NCI-H1694 (cell line): ENCODE measurements at regions not wholly inside any gene's neighbourhood (a gene's known extent, or its start where the extent isn't known, plus 50 kb on each side); places are given as distances from the start of the nearest gene placed in this dataset.
A peak's percentile ranks its signal among the peaks of the same experiment; 100 is the strongest.

ENCODE experiments used
- DNase-seq: peaks from one replicate; lab custom pipeline; 2025; lab: John Stamatoyannopoulos, UW

DNA sequence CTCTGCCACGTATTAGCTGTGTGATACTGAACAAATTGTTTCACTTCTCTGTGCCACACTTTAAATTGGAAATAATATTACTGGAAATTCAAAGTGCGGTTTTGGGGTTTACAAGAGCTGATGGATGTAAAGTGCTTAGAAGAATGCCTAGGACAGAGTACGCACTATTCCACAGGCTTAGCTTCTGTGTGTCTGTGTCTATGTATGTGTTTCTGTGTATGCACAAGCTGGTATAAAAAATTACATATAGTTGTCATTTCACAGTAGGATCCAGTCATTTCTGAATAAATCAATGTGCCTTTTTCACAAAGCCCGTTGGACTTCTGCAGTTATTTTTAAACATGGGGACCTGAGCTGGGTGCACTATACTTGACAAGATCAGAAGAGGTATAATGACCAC is 370.4 kb downstream of the TUSC7 start:
- DNase-seq, result no peak

DNA sequence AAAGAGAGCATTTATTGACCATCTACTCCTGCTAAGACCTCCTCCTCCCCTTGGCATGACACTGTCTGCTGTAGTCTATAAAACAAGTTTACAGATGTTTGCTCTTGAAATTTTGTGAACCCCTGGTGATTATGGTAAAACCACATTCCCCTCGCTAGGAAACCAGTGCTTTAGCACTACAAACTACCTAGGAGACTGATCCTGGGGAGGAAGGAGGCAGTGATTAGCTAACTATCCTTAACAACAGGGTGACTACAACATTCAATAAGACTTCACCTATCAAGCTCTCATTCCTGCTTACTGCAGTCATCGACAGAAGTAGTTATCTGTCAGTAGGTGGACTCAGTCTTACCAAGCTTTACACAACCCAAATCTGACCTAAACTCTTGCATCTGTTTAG is 371.3 kb downstream of the TUSC7 start:
- no peak for DNase-seq

DNA sequence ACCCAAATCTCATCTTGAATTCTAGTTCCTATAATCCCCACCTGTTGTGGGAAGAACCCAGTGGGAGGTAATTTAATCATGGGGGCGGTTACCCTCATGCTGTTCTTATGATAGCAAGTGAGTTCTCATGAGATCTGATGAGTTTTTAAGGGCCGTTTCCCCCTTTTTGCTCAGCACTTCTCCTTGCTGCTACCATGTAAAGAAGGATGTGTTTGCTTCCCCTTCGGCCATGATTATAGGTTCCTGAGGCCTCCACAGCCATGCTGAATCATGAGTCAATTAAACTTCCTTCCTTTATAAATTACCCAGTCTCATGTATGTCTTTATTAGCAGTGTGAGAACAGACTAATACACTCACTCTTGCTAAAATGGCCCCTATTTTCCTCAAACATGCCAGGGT is 374.7 kb downstream of the TUSC7 start:
- no peak for DNase-seq

DNA sequence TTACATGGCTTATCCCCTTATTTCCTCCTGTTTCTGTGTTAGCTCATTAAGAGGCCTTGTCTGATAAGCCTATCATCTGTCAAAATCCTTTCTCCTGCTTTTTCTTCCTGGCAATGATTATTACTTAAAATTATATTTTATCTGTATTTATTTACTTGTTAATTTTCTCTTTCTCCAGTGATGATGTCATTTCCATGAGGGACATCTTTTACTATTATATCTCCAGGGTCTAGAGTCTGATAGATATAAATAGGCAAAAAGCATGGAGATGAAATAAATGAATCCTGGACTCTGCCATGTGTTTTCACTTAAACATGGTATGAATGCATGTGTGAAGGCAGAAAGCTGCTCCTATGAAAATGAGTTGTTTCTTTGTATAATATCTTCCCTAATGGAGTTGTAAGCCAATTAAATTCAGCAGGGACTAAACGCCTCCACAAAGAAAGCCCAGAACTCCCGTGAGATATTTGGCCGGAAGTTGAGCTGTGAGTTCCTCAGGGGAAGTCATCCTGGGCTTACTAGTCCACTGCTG is 375.2 kb downstream of the TUSC7 start:
- no peak for DNase-seq

DNA sequence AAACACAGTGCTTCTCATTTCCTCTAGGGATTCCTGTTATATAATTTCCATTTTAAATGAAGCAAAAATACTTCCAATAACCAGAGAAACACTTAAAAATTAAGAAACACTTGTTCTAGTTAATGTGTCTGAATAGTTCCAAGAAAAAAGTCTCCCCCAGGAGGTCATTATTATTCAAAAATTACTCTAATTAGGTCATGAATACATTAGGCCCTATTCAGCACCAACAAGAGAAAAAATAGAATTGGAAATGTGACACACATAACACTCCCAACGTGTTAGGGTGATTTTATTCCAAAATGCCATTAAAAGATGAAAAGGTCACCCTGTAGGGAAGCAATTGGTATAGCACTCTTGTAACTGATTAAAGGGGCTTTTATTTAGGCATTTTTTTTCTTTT is 382.1 kb downstream of the TUSC7 start:
- DNase-seq, result no peak

DNA sequence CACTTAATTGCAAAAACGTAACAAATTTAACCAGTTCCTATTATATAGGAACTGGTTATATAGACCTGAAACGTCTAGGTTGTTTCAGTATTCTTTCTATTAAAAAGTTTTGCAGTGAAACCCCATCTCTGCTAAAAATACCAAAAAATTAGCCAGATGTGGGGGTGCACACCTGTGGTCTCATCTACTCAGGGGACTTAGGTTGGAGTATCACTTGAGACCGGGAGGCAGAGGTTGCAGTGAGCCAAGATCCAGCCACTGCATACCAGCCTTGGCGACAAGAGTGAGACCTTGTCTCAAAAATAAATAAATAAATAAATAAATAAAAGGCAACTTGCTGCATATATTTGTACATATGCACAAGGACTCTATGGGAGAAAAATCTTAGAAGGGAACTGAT is 387.0 kb downstream of the TUSC7 start:
- no peak for DNase-seq

DNA sequence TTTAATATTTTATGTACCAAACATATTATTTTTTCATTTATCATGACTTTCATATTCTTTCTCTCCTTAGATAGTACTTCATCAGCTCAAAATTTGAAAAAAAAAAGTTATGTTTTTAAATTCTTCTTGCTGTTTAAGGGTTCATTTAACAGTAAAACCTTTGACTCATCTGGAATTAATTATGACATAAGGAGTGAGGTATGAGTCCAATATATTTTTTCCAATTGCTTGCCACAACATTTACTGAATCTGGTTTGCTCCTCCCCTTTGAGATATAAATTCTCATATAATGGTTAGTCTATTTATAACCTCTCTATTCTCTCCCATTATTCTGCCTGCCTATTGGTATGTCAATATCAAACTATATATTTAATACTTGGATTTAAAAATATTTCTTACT is 387.8 kb downstream of the TUSC7 start:
- DNase-seq, result no peak

DNA sequence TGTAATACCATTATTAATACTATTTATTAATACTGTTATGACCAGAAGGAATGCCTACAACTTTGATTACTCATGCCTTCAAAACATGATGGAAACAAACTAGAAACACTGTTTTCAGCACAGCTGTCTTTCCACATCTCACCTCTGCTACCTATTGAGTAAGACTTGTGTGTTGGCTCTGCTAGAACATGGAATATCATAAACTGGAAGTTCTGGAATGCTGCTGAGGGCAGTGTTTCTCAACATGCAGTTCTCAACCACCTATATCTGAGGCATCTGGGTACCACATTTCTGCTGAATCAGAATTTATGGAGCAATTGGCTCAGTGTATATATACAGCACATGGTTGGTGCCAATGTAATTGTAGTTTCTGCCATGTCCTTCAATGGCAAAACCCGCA is 392.1 kb downstream of the TUSC7 start:
- DNase-seq, result no peak

DNA sequence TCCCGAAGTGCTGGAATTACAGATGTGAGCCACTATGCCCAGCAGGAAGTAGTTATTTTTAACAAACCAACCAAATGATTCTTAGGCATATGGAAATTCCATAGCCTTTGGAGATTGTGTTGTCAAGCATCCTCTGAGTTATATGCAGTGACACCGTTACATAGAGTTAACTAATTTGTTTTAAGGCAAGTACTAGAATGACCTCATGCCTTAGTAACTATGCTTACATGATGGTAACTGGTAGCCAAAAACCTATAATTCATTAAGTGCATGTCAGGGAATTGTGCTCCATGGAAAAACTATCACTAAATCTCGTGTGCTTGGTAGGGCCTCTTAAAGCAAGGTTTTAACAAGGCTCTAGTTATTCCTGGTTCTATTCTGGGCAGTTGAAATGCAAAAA is 392.8 kb downstream of the TUSC7 start:
- DNase-seq, result no peak

DNA sequence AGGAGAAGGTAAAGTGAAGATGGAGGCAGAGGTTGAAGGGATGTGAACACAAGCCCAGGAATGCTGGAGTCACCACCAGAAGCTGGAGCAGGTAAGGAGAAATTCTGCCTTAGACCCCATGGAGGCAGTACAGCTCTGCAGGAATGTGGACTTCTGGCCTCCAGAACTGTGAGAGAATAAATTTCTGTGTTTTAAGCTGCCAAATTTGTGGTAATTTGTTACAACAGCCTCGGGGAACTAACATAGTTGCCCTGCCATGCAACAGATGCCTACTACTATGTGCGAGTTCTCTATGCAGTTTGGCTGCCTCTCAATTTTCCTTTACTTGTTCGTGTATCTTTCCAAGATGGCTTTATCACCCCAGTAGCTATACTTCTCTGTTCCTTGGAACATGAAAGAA is 394.1 kb downstream of the TUSC7 start:
- no peak for DNase-seq

DNA sequence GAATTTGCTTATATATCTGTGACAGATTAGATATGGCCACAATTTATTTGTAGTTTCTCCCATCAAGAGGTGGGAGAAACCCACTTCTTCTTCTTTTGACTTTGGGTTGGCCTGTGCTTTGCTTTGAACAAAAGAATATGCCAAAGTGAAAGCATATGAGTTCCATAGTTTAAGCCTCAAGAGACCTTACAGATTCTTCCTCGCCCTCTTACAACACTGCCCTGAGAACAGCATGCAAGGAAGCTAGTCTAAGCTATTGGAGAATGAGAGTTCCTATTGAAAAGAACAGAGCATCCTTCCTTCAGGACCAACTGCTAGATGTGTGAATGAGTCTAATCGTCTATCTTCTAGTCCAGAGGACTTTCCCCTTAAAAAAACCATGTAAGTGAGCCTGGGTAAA is 394.8 kb downstream of the TUSC7 start:
- no peak for DNase-seq

DNA sequence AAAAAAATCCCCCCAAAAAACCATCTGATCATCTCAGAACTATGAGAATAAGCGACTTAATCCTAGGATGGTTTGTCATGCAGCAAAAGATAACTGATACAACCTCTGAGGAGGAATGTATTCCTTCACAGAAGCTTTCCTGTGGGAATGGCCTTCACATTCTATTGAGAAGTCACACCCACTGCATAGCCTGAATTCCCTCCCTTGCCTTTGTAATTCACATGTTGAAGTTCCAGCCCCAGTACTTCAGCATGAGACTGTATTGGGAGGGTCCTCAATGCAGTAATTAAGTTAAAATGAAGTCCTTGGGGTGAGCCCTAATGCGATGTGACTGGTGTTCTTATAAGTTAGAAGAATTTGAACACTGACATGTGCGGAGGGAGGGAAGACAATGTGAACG is 395.2 kb downstream of the TUSC7 start:
- DNase-seq, result no peak

DNA sequence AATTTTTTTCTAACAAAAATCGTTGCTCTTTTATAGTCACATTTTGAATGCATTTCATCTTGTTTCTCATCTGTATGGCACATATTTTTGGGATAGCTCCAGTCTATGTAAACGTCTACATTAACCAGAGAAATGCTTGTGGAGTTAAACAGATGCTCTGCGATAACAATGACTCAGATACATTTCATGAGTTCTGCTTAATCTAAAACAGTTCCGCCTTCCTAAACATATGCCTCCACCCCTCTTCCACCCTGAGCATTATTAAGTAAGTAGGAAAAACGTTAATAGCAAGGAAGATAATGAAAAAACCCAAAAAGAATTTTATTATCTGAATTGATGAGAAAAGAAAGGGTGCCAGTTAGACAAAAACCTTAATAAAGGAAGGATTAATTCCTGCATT is 396.1 kb downstream of the TUSC7 start:
- DNase-seq, result no peak

DNA sequence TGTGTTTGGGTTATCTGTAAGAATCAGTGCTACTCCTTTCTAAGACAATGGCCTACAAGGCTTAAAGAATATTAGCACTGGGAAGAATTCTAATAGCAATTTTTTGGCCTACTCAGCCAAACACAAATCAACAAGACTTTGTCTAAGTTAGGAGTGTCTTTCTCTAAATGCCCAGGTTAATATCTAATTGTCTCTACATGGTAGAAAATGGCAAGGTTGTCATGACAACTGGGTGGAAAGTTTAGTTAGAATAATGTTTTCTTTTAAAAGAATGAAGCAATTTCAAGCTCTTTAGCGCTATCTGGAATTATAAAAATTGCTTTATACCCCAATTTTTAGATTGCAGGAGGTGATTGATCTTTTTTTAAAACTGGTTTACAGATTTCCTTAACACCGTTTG is 396.8 kb downstream of the TUSC7 start:
- no peak for DNase-seq

DNA sequence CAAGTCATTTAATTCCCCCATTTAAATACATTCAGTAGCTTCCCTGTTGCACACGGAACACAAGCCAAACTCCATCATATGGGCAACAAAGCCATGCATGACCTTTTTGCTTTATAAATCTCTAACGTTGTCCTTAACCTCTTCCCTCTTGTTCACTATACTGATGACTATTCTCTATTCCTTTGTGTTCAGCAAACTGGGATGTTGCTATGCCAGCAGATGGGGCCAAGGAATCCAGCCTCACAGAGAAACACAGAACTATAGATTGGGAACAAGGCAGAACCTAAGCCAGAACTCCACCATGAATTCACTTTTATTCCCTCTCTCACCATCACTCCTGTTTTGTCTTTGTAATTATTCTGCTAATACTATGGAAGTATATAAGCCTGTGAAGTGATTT is 398.4 kb downstream of the TUSC7 start:
- DNase-seq, result no peak

DNA sequence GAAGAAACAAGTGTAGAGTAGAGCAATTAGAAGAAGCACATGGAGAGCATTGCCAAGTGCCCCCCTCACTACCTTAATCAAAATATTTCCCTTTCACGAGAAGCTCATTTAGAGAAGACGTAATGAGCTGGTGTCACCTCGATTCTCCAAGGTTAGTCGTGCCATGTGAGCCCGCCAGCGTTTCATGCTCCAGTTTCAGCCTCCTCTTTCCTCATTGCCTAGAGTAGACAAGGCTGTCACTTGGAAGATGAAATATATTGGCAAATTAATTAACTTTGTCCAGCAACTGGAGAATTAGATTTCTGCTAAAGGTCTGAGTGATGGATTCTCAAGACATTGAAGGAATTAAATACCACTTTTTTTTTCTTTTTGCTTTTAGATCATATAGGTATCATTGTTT is 399.6 kb downstream of the TUSC7 start:
- no peak for DNase-seq

DNA sequence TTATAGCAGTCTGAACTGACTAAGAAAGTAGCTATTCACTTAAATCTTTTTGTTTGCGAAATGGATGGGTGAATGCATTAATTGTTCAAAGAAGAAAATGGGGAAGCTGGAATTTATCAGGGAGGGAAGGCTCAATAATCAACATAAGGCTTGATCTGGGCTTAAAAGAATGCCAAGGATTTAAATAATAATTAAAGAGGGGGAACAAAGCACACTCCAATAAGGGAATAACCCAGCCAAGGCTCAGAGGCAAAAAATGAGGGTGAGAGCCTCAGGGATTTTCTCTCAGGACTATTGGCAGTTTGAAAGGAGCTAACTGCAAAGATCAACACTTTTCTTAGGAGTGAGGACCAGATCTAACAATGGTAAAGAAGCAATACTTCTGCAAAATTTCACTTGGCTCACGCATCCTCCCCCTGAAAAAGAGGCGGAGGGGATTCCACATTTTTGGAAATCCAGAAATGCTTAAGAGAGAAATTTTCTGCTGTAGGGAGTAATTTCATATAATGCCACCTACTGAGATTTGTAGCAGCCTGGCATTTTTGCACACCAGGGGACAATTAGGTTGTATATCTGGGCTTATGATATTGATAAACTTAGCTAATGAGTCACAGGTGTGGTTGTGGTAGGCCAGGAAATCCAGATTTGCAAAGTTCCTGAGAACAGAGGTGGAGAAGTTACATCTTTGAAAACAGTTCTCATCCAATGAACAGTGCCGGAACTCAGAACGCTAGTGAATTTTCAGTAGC is 405.1 kb downstream of the TUSC7 start:
- no peak for DNase-seq

DNA sequence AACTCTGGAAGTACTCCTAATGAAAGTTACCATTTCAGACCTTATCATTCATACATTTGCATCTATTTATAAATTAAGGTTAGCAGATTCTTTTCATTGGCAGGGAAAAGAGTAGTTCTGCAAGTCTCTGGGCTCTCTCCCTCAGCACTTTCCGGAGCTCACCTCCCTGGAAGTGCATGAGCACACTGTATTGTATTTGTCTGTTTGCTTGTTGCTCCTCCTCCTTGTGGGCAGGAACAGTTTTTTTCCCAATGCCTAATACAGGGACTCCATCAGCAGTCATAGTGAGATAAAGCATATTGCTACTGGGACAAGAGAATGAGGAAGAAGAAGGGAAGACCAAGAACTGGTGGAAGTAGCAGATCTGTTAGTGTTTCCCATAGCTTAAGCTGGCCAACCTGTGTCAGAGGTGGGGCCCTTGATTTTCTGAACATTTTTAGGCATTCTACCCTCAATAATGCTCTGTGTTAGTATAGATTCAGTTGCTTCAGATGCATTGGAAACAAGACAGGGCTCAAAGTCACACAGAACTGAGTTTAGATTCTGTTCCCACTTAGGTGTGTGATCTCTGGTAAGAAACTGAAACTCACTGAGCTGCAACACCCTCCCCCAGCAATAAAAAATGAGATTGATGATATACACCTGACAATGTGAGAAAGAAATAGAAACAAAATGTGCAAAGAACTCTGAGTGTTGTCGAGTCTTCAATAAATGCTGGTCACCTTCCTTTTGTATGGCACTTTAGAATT is 407.8 kb downstream of the TUSC7 start:
- no peak for DNase-seq

DNA sequence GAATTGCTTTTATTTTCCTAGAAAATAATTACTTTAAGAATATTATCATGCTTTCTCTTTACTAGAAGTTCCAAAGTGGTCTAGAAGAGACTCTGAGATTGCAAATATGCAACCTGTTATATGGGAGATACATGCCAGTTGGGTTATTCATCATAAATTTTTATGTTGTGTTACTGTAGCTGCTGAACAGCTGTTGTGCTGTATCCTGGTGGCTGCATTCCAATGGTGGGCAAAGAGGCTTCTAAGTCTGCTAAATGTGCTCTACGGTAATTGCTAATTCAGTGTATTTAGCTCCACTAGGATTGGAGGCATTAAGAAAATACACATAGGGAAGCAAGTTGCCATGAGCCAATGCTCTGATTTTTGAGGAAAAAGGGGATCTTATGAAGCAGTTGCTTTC is 409.0 kb downstream of the TUSC7 start:
- DNase-seq, result peak; percentile 60

DNA sequence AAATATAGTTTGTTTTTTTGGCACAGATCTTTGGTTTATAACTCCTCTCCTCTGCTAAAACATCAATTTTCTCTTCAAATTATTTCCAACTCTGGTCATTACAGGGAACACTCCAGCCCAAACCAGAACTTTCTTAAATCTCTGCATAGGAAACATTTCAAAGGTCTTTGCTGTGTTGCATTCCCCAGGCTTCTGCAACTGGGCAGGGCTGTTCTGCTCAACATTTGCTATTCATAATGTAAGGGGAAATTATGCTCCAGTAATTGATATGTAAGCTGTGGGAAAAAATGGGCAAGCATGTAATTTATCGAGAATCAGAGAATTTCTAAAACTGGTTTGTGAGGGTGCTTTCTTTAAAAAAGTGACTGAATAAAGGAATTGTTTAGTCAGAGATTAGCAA is 410.4 kb downstream of the TUSC7 start:
- no peak for DNase-seq

DNA sequence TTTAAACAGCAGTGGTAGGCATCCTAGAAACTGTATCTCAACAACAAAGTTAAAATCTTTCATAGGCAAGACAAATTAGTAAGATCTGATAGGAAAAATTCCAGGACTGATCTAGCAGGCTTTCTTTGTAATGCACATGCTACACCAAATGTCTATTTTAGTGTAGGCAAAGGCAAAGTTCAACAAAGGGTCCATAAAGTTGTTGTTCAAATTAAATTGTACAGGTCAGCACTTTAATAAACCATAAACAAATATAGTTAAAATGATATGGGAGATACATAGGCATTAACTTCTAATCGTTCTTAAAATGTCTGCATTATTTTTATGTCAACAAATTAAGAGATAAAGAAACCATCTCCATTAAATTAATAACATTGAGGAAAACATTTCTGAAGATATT is 413.0 kb downstream of the TUSC7 start:
- DNase-seq, result no peak

DNA sequence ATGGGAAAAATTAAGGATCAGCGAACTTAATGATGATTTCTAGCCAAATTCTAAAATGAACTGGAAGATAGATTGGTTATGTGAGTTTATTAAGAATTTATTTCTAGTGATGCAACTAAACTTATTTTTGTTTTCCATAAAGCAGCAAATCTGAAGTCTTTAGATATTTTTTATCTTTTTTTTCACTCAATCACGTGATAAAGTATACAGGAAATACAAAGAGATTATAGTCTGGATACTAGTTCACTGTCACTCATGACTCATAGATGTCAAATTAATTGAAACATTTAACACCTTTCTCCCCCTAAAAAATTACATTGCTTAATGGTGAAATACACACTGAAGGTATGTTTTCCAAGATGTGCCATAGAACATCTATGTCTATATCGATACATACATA is 416.9 kb downstream of the TUSC7 start:
- no peak for DNase-seq

DNA sequence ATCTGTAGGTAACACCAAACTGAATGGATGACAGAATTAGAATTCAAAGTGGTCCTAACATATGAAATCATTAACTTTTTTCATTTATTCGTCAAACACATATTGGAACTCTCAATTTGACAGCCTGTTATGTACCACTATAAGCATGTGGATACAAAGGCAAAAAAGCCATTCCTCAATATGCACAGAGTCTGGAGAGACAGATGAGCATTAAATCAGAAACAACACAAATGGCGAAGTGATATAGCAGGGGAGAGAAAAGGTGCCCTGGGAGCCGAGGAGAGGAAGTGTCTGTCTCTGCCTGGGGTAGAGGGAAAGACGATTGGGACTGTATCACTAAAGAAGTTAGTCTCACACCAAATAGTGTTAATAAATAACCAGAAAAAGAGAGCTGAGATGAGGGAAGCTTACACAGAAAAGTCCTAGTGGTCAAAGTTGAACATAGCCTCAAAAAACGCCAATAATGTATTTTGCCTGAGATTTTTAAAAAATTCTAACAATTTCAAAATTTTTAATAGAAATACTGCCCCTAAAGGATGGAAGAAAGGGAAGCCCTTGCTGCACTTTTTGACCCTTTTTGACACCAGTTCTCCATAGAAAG is 417.5 kb downstream of the TUSC7 start:
- DNase-seq, result no peak
